Uterus (tissue), 2 donors: ENCODE measurements at regions not wholly inside any gene's neighbourhood (a gene's known extent, or its start where the extent isn't known, plus 50 kb on each side); places are given as distances from the start of the nearest gene placed in this dataset.

ENCODE experiments used
- CTCF ChIP-seq, 4 experiments: fragments of 200-600 bp in 2 of 4; fragments of 450-650 bp in 2 of 4; sonication (generic) in 2 of 4; IDR thresholded peaks; one replicate each; pipeline ENCODE4 v1.5.1; 2016 to 2019; ENCODE audit warnings: antibody characterized with exemption in 4 of 4, mild to moderate bottlenecking in 2 of 4, moderate library complexity in 1 of 4
- POLR2A ChIP-seq, 2 donors: fragments of 450-650 bp; IDR thresholded peaks; one replicate each; pipeline ENCODE4 v1.6.1; 2016; ENCODE audit warnings: antibody characterized with exemption in 2 of 2, mild to moderate bottlenecking in 1 of 2, moderate library complexity in 1 of 2

GRCh38 chr4:181897935-181898334 is 345.3 kb upstream of the TENM3 start:
- no peak for TF ChIP-seq CTCF (IDR thresholded peaks at IDR 0.05)
- TF ChIP-seq POLR2A (IDR thresholded peaks at IDR 0.05), result no peak
